Natural killer cell treated with Interleukin-12 subunit alpha and Interleukin-12 subunit beta and Interleukin-15 and Interleukin-18, amount 100 ng/mL, for 72 hours (primary cell): ENCODE measurements at regions not wholly inside any gene's neighbourhood (a gene's known extent, or its start where the extent isn't known, plus 50 kb on each side); places are given as distances from the start of the nearest gene placed in this dataset.

Source experiments
- ATAC-seq, 2 donors: fragments of 150-1000 bp; cut with Tn5 transposase in 1 of 2; sonication (Bioruptor Pico), chemical (Tn5 transposase) in 1 of 2; 2 replicates each; pipeline ENCODE4 v1.10.0; 2021
- DNase-seq: peaks from one replicate; pipeline ENCODE4 v3.0.0; 2022; ENCODE audit warnings: low spot score
- H3K27ac Mint-ChIP-seq, 2 donors: 1 replicate in 1 of 2; 2 replicates in 1 of 2; pipeline ENCODE4 v1.8.0; 2022; ENCODE audit warnings: mixed read lengths in 2 of 2, mild to moderate bottlenecking in 1 of 2, moderate library complexity in 1 of 2
- H3K27me3 Mint-ChIP-seq, 2 donors: 1 replicate in 1 of 2; 2 replicates in 1 of 2; pipeline ENCODE4 v1.8.0; 2022; ENCODE audit warnings: mixed read lengths in 2 of 2
- H3K36me3 Mint-ChIP-seq: one replicate; pipeline ENCODE4 v1.8.0; 2022; ENCODE audit warnings: mixed read lengths
- H3K4me1 Mint-ChIP-seq, 2 donors: 1 replicate in 1 of 2; 2 replicates in 1 of 2; pipeline ENCODE4 v1.8.0; 2022; ENCODE audit warnings: low read depth in 2 of 2, mixed read lengths in 2 of 2, mild to moderate bottlenecking in 1 of 2
- H3K4me3 Mint-ChIP-seq: one replicate; pipeline ENCODE4 v1.8.0; 2022; ENCODE audit warnings: mixed read lengths
- H3K9me3 Mint-ChIP-seq: 2 replicates; pipeline ENCODE4 v1.8.0; 2022; ENCODE audit warnings: mixed read lengths

GRCh38 chr1:172918478-172918877 lies 132.3 kb downstream of the TNFSF18 start:
- Mint-ChIP-seq H3K36me3 (peaks cover 10% of the 10 kb centered on the region), H3K4me3 (no peak overlapping the region), H3K4me1 (peaks cover 14 to 24% of the 10 kb centered on the region in 2 donors), H3K9me3 (peaks cover 9% of the 10 kb centered on the region), H3K27ac (no peak overlapping the region), H3K27me3 (peaks cover 0 to 7% of the 10 kb centered on the region in 2 donors)
- no peak for DNase-seq
- no peak for ATAC-seq

GRCh38 chr1:172926070-172926469 lies 124.7 kb downstream of the TNFSF18 start:
- H3K9me3 Mint-ChIP-seq, result peaks cover 3% of the 10 kb centered on the region
- H3K27me3 Mint-ChIP-seq, result no peaks in the 10 kb centered on the region
- peaks cover 5 to 13% of the 10 kb centered on the region in 2 donors for H3K4me1 Mint-ChIP-seq
- no peak for ATAC-seq
- no peak overlapping the region for H3K4me3 Mint-ChIP-seq
- no peaks in the 10 kb centered on the region for H3K36me3 Mint-ChIP-seq
- H3K27ac Mint-ChIP-seq, result peak overlapping the region; percentile 4 to 22
- DNase-seq, result no peak

GRCh38 chr1:172928412-172928811 lies 122.3 kb downstream of the TNFSF18 start:
- Mint-ChIP-seq H3K27ac (peak overlapping the region in 1 of 2 donors; percentile 13), H3K27me3 (no peaks in the 10 kb centered on the region), H3K4me1 (peaks cover 20 to 23% of the 10 kb centered on the region in 2 donors), H3K9me3 (peaks cover 3% of the 10 kb centered on the region), H3K36me3 (peaks cover 6% of the 10 kb centered on the region), H3K4me3 (no peak overlapping the region)
- DNase-seq, result no peak
- no peak for ATAC-seq

GRCh38 chr1:172929006-172929405 lies 121.7 kb downstream of the TNFSF18 start:
- ATAC-seq, result no peak
- DNase-seq, result no peak
- H3K27me3 Mint-ChIP-seq, result no peaks in the 10 kb centered on the region
- no peak overlapping the region for H3K4me3 Mint-ChIP-seq
- peaks cover 3% of the 10 kb centered on the region for H3K9me3 Mint-ChIP-seq
- H3K27ac Mint-ChIP-seq, result peak overlapping the region in 1 of 2 donors; percentile 13
- peaks cover 26 to 28% of the 10 kb centered on the region in 2 donors for H3K4me1 Mint-ChIP-seq
- H3K36me3 Mint-ChIP-seq, result peaks cover 6% of the 10 kb centered on the region

GRCh38 chr1:172930142-172930541 lies 120.6 kb downstream of the TNFSF18 start:
- DNase-seq (no peak), ATAC-seq (no peak)
- H3K27ac Mint-ChIP-seq, result no peak overlapping the region
- H3K4me3 Mint-ChIP-seq, result no peak overlapping the region
- peaks cover 38 to 39% of the 10 kb centered on the region in 2 donors for H3K4me1 Mint-ChIP-seq
- H3K27me3 Mint-ChIP-seq, result no peaks in the 10 kb centered on the region
- H3K36me3 Mint-ChIP-seq, result peaks cover 6% of the 10 kb centered on the region
- peaks cover 3% of the 10 kb centered on the region for H3K9me3 Mint-ChIP-seq

GRCh38 chr1:172931340-172931739 lies 119.4 kb downstream of the TNFSF18 start:
- ATAC-seq, result no peak
- H3K36me3 Mint-ChIP-seq, result peaks cover 6% of the 10 kb centered on the region

GRCh38 chr1:172931761-172932160 lies 119.0 kb downstream of the TNFSF18 start:
- Mint-ChIP-seq H3K4me3 (no peak overlapping the region), H3K4me1 (peaks cover 46 to 48% of the 10 kb centered on the region in 2 donors), H3K36me3 (peaks cover 6% of the 10 kb centered on the region), H3K27ac (peak overlapping the region; percentile 12 to 14), H3K9me3 (no peaks in the 10 kb centered on the region), H3K27me3 (no peaks in the 10 kb centered on the region)
- ATAC-seq, result no peak
- DNase-seq, result no peak

More at GRCh38 chr1:172931340-172931739, 119.4 kb downstream of the TNFSF18 start:
- Mint-ChIP-seq H3K4me3 (no peak overlapping the region), H3K4me1 (peaks cover 43 to 47% of the 10 kb centered on the region in 2 donors), H3K27me3 (no peaks in the 10 kb centered on the region), H3K9me3 (no peaks in the 10 kb centered on the region), H3K27ac (peak overlapping the region; percentile 12 to 14)
- no peak for DNase-seq

GRCh38 chr1:172932981-172933380 lies 117.8 kb downstream of the TNFSF18 start:
- Mint-ChIP-seq H3K9me3 (no peaks in the 10 kb centered on the region), H3K27ac (peak overlapping the region; percentile 80 to 89), H3K4me3 (no peak overlapping the region), H3K36me3 (peaks cover 6% of the 10 kb centered on the region), H3K27me3 (no peaks in the 10 kb centered on the region), H3K4me1 (peaks cover 47 to 50% of the 10 kb centered on the region in 2 donors)
- no peak for ATAC-seq
- DNase-seq, result no peak

GRCh38 chr1:172934417-172934762 lies 116.4 kb downstream of the TNFSF18 start:
- H3K27ac Mint-ChIP-seq, result peak overlapping the region; percentile 80 to 89
- H3K9me3 Mint-ChIP-seq, result no peaks in the 10 kb centered on the region
- DNase-seq (no peak), ATAC-seq (no peak)
- H3K36me3 Mint-ChIP-seq, result peaks cover 6% of the 10 kb centered on the region
- H3K4me3 Mint-ChIP-seq, result peak overlapping the region; percentile 50
- peaks cover 58 to 63% of the 10 kb centered on the region in 2 donors for H3K4me1 Mint-ChIP-seq
- no peaks in the 10 kb centered on the region for H3K27me3 Mint-ChIP-seq

GRCh38 chr1:172935062-172935592 lies 115.6 kb downstream of the TNFSF18 start:
- no peak for DNase-seq
- Mint-ChIP-seq H3K27me3 (no peaks in the 10 kb centered on the region), H3K36me3 (peaks cover 6% of the 10 kb centered on the region), H3K4me3 (no peak overlapping the region), H3K4me1 (peaks cover 56 to 63% of the 10 kb centered on the region in 2 donors), H3K27ac (peak overlapping the region; percentile 80 to 89), H3K9me3 (no peaks in the 10 kb centered on the region)
- no peak for ATAC-seq

GRCh38 chr1:172936088-172936645 lies 114.6 kb downstream of the TNFSF18 start:
- no peak for ATAC-seq
- no peaks in the 10 kb centered on the region for H3K9me3 Mint-ChIP-seq
- DNase-seq, result no peak
- H3K27me3 Mint-ChIP-seq, result no peaks in the 10 kb centered on the region
- H3K4me1 Mint-ChIP-seq, result peaks cover 61 to 63% of the 10 kb centered on the region in 2 donors
- peak overlapping the region; percentile 32 to 84 for H3K27ac Mint-ChIP-seq
- H3K36me3 Mint-ChIP-seq, result peaks cover 6% of the 10 kb centered on the region
- H3K4me3 Mint-ChIP-seq, result no peak overlapping the region

- Mint-ChIP-seq H3K36me3 (peaks cover 5% of the 10 kb centered on the region), H3K4me1 (peaks cover 45 to 60% of the 10 kb centered on the region in 2 donors), H3K27me3 (no peaks in the 10 kb centered on the region), H3K27ac (peak overlapping the region; percentile 64 to 96), H3K4me3 (peak overlapping the region; percentile 43), H3K9me3 (peaks cover 6% of the 10 kb centered on the region)
- DNase-seq (no peak), ATAC-seq (peak; percentile 70 to 82)
These were observed 112.1 kb downstream of the TNFSF18 start for GRCh38 chr1:172938681-172939080.

GRCh38 chr1:172939475-172939874 lies 111.3 kb downstream of the TNFSF18 start:
- Mint-ChIP-seq H3K4me1 (peaks cover 37 to 52% of the 10 kb centered on the region in 2 donors), H3K36me3 (peaks cover 5% of the 10 kb centered on the region), H3K4me3 (peak overlapping the region; percentile 43), H3K27ac (peak overlapping the region; percentile 64 to 96), H3K9me3 (peaks cover 6% of the 10 kb centered on the region), H3K27me3 (no peaks in the 10 kb centered on the region)
- ATAC-seq (no peak), DNase-seq (no peak)

GRCh38 chr1:172940174-172940855 lies 110.4 kb downstream of the TNFSF18 start:
- Mint-ChIP-seq H3K4me1 (peaks cover 29 to 45% of the 10 kb centered on the region in 2 donors), H3K36me3 (peaks cover 5% of the 10 kb centered on the region), H3K9me3 (peaks cover 6% of the 10 kb centered on the region), H3K27ac (peak overlapping the region in 1 of 2 donors; percentile 84), H3K27me3 (no peaks in the 10 kb centered on the region), H3K4me3 (no peak overlapping the region)
- no peak for DNase-seq
- no peak for ATAC-seq
